Stimulated activated effector memory CD8-positive, alpha-beta T cell treated with anti-CD3 and anti-CD28 coated beads, Interleukin-12 subunit alpha, Interleukin-12 subunit beta, amount 100 ng/mL, for 72 hours (primary cell): ENCODE measurements at regions not wholly inside any gene's neighbourhood (a gene's known extent, or its start where the extent isn't known, plus 50 kb on each side); places are given as distances from the start of the nearest gene placed in this dataset.

ENCODE experiments used
- ATAC-seq: fragments of 150-1000 bp; cut with Tn5 transposase; 2 replicates; pipeline ENCODE4 v1.10.0; 2021
- DNase-seq, 2 donors: peaks; one replicate each; pipeline ENCODE4 v3.0.0; 2021 to 2022; ENCODE audit warnings: low spot score in 2 of 2
- H3K27ac Mint-ChIP-seq: one replicate; pipeline ENCODE4 v1.8.0; 2022; ENCODE audit warnings: mild to moderate bottlenecking, mixed read lengths
- H3K36me3 Mint-ChIP-seq: one replicate; pipeline ENCODE4 v1.8.0; 2022; ENCODE audit warnings: mild to moderate bottlenecking, mixed read lengths
- H3K4me1 Mint-ChIP-seq: one replicate; pipeline ENCODE4 v1.8.0; 2022; ENCODE audit warnings: mixed read lengths
- H3K4me3 Mint-ChIP-seq: one replicate; pipeline ENCODE4 v1.8.0; 2022; ENCODE audit warnings: mild to moderate bottlenecking, mixed read lengths
- H3K9me3 Mint-ChIP-seq: one replicate; pipeline ENCODE4 v1.8.0; 2022; ENCODE audit warnings: mixed read lengths

DNA sequence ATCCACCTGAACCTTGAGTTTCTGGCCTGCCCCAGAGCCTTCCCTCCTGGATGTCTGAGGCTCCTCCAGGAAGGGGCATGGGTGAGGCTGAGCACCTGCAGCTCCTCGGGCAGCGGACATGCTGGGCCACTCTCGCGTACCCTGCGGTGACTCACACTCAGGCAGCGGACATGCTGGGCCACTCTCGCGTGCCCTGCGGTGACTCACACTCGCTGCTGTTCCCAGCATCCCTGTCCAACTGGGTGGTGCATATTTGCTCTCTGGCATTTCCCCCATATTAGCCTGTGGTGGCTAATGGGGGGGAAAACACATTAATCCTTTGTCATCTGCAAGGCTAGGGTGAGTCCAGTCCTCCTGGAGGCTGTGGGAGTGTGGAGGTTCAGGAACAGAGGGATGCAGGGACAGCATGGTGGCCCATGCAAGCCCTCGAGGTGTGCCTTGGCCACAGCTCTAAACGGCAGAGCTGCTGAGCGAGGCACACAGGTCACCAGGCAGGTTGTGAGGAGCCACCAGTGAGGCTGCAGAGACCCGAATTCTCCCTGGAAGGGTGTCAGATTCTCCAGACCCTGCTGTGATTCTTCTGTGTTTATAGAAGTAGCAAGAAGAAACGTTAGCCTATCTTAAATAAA, 728.1 kb downstream of the BRD1 start:
- DNase-seq = no peak
- ATAC-seq = peak; percentile 44
- H3K4me1 Mint-ChIP-seq = no peaks in the 10 kb centered on the region
- H3K27ac Mint-ChIP-seq = no peak overlapping the region
- no peak overlapping the region for H3K4me3 Mint-ChIP-seq
- no peaks in the 10 kb centered on the region for H3K36me3 Mint-ChIP-seq
- H3K9me3 Mint-ChIP-seq = no peaks in the 10 kb centered on the region

- Mint-ChIP-seq H3K36me3 (no peaks in the 10 kb centered on the region), H3K4me1 (no peaks in the 10 kb centered on the region), H3K4me3 (no peak overlapping the region), H3K9me3 (no peaks in the 10 kb centered on the region), H3K27ac (no peak overlapping the region)
- DNase-seq = no peak
- ATAC-seq = no peak
Measured at GRCh38 chr22:49099089-49099488, 728.6 kb downstream of the BRD1 start.

GRCh38 chr22:49097966-49098365, 729.7 kb downstream of the BRD1 start:
- Mint-ChIP-seq H3K4me3 (no peak overlapping the region), H3K4me1 (no peaks in the 10 kb centered on the region), H3K9me3 (no peaks in the 10 kb centered on the region), H3K27ac (no peak overlapping the region), H3K36me3 (no peaks in the 10 kb centered on the region)
- no peak for ATAC-seq
- no peak for DNase-seq

DNA sequence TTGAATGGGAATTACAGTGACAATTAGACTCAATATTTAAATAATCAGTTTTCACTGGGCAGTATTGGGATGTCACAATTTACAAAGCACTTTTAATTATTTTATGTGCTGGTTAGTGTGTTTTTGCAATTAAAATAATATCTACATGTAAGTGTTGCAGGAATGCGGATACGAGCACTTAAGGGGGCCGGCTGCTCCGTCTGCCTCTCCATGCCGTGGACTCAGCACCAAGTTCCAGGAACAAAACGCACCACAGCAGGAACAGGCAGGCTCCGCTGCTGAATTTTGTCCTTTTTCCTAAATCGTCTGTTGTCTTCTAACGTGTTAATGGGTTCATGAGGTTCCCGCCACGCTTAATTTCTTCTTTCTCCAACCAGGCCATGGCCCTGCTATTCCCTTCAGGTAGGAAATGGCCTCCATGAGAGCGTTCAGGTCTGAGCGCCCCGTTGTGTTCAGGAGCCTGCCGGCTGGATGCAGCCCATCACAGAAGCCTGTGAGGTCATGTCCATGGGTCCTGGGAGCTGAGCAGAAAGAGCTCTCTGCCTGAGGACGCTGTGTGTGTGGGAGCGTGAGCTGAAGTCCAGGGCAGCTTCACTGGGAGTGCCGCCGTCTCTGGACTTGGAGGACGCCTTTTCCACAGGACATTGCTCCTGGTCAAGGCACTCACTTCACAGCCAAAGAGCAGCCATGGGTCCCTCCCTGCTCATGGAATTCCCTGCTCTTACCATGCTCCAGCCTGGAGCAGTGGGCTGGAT, 730.3 kb downstream of the BRD1 start:
- Mint-ChIP-seq H3K4me1 (no peaks in the 10 kb centered on the region), H3K27ac (no peak overlapping the region), H3K36me3 (no peaks in the 10 kb centered on the region), H3K9me3 (no peaks in the 10 kb centered on the region), H3K4me3 (no peak overlapping the region)
- no peak for DNase-seq
- no peak for ATAC-seq

- Mint-ChIP-seq H3K4me1 (no peaks in the 10 kb centered on the region), H3K27ac (no peak overlapping the region), H3K4me3 (no peak overlapping the region), H3K9me3 (no peaks in the 10 kb centered on the region), H3K36me3 (no peaks in the 10 kb centered on the region)
- ATAC-seq (no peak), DNase-seq (no peak)
Measured at GRCh38 chr22:49096476-49096875, 731.2 kb downstream of the BRD1 start.

- H3K27ac Mint-ChIP-seq = no peak overlapping the region
- H3K9me3 Mint-ChIP-seq = no peaks in the 10 kb centered on the region
- no peak for ATAC-seq
- no peaks in the 10 kb centered on the region for H3K36me3 Mint-ChIP-seq
- no peak for DNase-seq
- H3K4me1 Mint-ChIP-seq = no peaks in the 10 kb centered on the region
- no peak overlapping the region for H3K4me3 Mint-ChIP-seq
Measured at GRCh38 chr22:49095366-49095765, 732.3 kb downstream of the BRD1 start.

- no peak overlapping the region for H3K27ac Mint-ChIP-seq
- no peak for ATAC-seq
- no peaks in the 10 kb centered on the region for H3K4me1 Mint-ChIP-seq
Measured at GRCh38 chr22:49094858-49095257, 732.8 kb downstream of the BRD1 start.

DNA sequence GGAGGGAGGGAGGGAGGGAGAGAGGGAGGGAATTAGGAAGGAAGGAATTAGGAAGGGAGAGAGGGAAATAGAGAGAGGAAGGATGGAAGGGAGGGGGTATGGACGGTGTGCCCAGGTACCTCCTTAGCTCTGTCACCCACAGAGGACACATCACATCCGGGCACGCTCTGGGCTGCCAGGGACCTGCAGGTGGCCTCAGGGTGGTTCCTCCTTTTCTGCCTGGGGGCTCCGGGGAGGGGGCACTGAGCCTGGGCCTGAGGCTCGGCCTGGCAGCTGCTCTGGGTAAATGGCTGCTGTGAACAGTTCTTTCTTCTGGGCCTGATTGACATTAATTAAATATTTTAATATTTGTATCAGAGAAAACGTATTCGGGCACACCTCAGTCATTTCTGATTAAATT, 733.5 kb downstream of the BRD1 start:
- no peak overlapping the region for H3K4me3 Mint-ChIP-seq
- H3K9me3 Mint-ChIP-seq = no peaks in the 10 kb centered on the region
- no peaks in the 10 kb centered on the region for H3K36me3 Mint-ChIP-seq
- H3K27ac Mint-ChIP-seq = no peak overlapping the region
- H3K4me1 Mint-ChIP-seq = no peaks in the 10 kb centered on the region
- DNase-seq (no peak), ATAC-seq (no peak)

More at GRCh38 chr22:49094858-49095257, 732.8 kb downstream of the BRD1 start:
- Mint-ChIP-seq H3K9me3 (no peaks in the 10 kb centered on the region), H3K36me3 (no peaks in the 10 kb centered on the region), H3K4me3 (no peak overlapping the region)
- no peak for DNase-seq

- Mint-ChIP-seq H3K4me3 (no peak overlapping the region), H3K4me1 (no peaks in the 10 kb centered on the region), H3K36me3 (no peaks in the 10 kb centered on the region), H3K9me3 (no peaks in the 10 kb centered on the region), H3K27ac (no peak overlapping the region)
- ATAC-seq = no peak
- no peak for DNase-seq
Measured at GRCh38 chr22:49093192-49093880, 734.3 kb downstream of the BRD1 start.

GRCh38 chr22:49092716-49093115, 735.0 kb downstream of the BRD1 start:
- no peak for DNase-seq

GRCh38 chr22:49091917-49092545, 735.6 kb downstream of the BRD1 start:
- H3K4me3 Mint-ChIP-seq = no peak overlapping the region
- no peaks in the 10 kb centered on the region for H3K36me3 Mint-ChIP-seq
- H3K9me3 Mint-ChIP-seq = no peaks in the 10 kb centered on the region
- no peak overlapping the region for H3K27ac Mint-ChIP-seq
- no peaks in the 10 kb centered on the region for H3K4me1 Mint-ChIP-seq
- no peak for DNase-seq
- ATAC-seq = no peak

More at GRCh38 chr22:49092716-49093115, 735.0 kb downstream of the BRD1 start:
- no peaks in the 10 kb centered on the region for H3K36me3 Mint-ChIP-seq
- H3K4me1 Mint-ChIP-seq = no peaks in the 10 kb centered on the region
- no peak overlapping the region for H3K27ac Mint-ChIP-seq
- no peak overlapping the region for H3K4me3 Mint-ChIP-seq
- ATAC-seq = no peak
- no peaks in the 10 kb centered on the region for H3K9me3 Mint-ChIP-seq

- no peak overlapping the region for H3K27ac Mint-ChIP-seq
- H3K36me3 Mint-ChIP-seq = no peaks in the 10 kb centered on the region
- DNase-seq (no peak), ATAC-seq (no peak)
- H3K4me3 Mint-ChIP-seq = no peak overlapping the region
- no peaks in the 10 kb centered on the region for H3K9me3 Mint-ChIP-seq
- no peaks in the 10 kb centered on the region for H3K4me1 Mint-ChIP-seq
Measured at GRCh38 chr22:49091451-49091850, 736.2 kb downstream of the BRD1 start.

DNA sequence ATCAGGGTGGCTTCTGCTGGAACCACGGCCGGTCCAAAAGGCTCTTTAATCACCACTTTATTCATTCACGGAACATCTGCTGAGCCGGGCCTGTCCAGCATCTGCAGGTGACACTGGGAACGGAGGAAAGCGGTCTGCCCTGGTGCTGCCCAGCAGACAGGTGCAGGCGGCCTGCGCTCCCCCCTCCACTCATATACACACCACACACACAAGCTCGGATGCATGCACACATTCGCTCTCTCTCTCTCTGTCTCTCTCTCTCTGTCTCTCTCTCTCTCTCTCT, 736.9 kb downstream of the BRD1 start:
- H3K9me3 Mint-ChIP-seq = no peaks in the 10 kb centered on the region
- ATAC-seq = no peak
- no peak overlapping the region for H3K27ac Mint-ChIP-seq
- H3K4me1 Mint-ChIP-seq = no peaks in the 10 kb centered on the region
- H3K4me3 Mint-ChIP-seq = no peak overlapping the region
- DNase-seq = no peak
- no peaks in the 10 kb centered on the region for H3K36me3 Mint-ChIP-seq

DNA sequence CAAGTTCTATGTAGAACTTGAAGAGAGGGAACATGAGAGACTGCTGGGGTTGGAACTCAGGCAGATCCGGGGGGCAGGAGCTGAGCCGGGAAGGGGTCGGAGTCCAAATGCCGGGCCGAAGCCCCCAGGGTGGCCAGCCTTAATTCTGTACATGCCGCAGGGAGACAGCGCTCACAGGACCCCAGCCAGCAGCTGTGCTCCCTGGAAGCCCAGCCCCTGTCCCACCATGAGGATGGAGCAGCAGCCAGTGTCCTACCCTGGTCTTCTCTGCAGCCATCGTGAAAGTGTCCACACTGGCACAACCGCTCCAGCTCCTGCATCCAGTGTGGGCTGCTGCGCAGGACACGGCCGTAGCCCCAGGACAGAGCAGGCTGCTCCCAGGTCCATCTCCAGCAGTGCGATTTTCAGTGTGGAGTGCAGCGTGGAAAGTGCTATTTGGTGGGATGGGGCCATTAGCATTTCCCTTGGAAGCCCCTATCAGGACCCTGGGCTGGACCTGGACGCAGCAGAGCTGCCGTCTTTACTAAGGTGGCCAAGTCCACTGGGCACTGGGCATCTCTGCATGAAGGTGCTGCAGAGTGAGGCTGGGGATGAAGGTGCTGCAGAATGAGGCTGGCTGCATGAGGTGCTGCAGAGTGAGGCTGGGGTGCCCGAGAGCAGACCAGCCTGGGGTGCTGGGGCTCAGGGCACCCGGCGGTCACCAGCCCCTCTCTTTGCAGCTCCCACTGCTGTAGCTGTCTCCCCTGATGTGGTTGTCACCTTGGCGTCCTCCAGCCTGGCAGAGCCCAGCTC, 737.4 kb downstream of the BRD1 start:
- H3K27ac Mint-ChIP-seq = no peak overlapping the region
- no peak overlapping the region for H3K4me3 Mint-ChIP-seq
- no peak for ATAC-seq
- DNase-seq = no peak
- H3K4me1 Mint-ChIP-seq = no peaks in the 10 kb centered on the region
- H3K9me3 Mint-ChIP-seq = no peaks in the 10 kb centered on the region
- H3K36me3 Mint-ChIP-seq = no peaks in the 10 kb centered on the region
